ENCODE measurements at regions not wholly inside any gene's neighbourhood (a gene's known extent, or its start where the extent isn't known, plus 50 kb on each side); places are given as distances from the start of the nearest gene placed in this dataset.

DNA sequence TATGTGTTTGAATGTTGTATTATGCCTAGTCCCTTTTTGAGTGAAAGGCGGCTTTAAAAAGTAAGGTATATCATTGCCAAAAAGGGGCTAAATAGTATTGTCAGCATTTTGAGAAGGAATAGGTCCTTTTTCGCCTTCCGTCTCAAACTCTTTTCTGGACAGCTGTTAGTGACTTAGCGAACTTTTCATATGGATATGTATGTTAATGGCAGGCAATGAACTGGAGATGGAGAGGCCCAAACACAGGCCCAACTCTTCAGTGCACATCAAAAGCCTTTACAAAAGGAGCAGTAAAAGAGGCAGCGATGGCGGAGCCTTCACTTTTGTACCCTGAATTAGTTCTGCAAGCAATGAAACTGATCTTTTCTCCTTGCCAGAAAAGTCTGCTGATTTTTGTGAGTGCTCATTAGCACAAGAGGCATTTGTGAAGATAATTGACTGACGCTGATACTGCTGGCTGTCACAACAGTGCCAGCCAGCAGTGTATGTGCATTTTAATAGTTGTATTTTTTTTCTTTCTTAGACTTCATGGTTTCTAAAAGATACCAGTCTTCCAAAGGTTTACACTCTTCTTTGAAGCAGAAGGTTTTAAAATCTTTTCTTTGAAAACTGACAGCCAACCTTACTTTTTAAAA is 243.7 kb upstream of the SP8 start:
- WGBS = 78% methylated on average over 7 of the region's 7 CpGs
- no peak for DNase-seq
- intact Hi-C loops (cut with DNase I) = no loop called here
- Histone ChIP-seq H3K27ac (ENCODE audit: low read length) (no peak overlapping the region), H3K4me1 (ENCODE audit: control insufficient read depth, insufficient read depth, low read length) (no peaks in the 10 kb centered on the region), H3K4me3 (ENCODE audit: low read length) (no peak overlapping the region), H3K9me3 (ENCODE audit: control insufficient read depth, low read length) (no peaks in the 10 kb centered on the region), H3K27me3 (ENCODE audit: control insufficient read depth, insufficient read depth) (no peaks in the 10 kb centered on the region)
- ATAC-seq = no peak

DNA sequence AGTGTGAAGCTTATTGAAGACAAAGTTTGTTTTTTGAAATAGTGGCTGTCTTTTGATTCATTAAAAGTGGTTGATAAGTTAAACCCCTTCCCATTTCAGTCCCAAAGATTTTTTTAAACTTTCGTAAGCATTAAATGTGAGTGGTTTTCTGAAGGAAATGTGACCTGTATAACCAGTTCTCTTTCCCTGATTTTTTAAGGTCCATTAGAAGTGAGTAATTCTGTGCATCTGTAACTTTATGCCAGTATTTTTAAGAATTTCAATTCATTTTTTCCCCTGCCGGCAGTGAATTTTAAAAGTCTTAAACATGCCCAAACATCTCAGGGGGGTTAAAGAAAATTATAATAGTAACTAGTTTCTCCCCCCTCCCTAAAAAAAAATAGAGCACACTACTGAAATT is 254.6 kb upstream of the SP8 start:
- no peaks in the 10 kb centered on the region for H3K27me3 ChIP-seq (ENCODE audit: control insufficient read depth, insufficient read depth)
- intact Hi-C loops (cut with DNase I) = no loop called here
- WGBS = 91% methylated on average over 2 of the region's 2 CpGs

DNA sequence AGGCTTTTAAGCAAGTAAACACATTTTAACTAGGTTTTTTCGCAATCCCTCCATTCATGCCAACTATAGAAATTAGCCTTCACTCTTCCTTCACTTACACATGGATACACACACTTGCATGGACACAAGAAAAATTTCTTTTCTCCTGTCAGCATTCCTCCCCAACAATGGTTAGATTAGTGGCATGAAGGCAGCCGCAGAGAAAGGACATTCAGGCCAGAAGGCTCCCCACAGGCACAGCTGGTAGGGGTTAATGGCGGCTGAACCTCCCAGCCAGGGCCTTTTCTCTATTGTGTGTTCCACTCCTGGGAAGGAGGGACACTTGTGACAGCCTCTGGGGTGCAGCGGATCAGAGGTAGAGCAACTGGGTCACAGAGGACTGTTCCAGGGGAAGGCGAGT is 255.0 kb upstream of the SP8 start:
- Histone ChIP-seq H3K4me3 (ENCODE audit: low read length) (no peak overlapping the region), H3K27me3 (ENCODE audit: control insufficient read depth, insufficient read depth) (no peaks in the 10 kb centered on the region), H3K4me1 (ENCODE audit: control insufficient read depth, insufficient read depth, low read length) (no peaks in the 10 kb centered on the region), H3K9me3 (ENCODE audit: control insufficient read depth, low read length) (no peaks in the 10 kb centered on the region), H3K27ac (ENCODE audit: low read length) (no peak overlapping the region)
- DNase-seq (no peak), ATAC-seq (no peak)
- intact Hi-C loops (cut with DNase I) = no loop called here
- WGBS = 65% methylated on average over 5 of the region's 5 CpGs

More for the DNA sequence above, 254.6 kb upstream of the SP8 start:
- no peaks in the 10 kb centered on the region for H3K9me3 ChIP-seq (ENCODE audit: control insufficient read depth, low read length)
- no peak overlapping the region for H3K27ac ChIP-seq (ENCODE audit: low read length)
- H3K4me1 ChIP-seq (ENCODE audit: control insufficient read depth, insufficient read depth, low read length) = no peaks in the 10 kb centered on the region
- H3K4me3 ChIP-seq (ENCODE audit: low read length) = no peak overlapping the region
- ATAC-seq (no peak), DNase-seq (no peak)

DNA sequence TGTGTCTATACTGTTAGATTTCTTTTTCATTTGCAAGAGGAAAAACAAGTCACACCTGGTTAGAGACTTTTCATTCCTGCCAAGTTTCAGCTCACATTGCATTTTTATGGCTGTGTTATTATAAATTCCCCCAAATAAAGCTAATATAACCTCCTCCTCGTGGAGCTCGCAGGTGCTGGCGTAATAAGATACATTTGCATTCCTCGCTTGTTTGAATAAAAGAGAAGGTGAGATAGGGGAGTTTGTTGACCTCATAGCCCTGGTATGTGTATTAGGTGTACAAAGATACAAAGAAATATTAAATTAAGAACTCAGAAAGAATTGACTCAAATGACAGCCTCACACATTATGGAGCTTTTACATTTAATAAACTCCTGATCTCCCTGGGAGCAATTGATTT is 257.7 kb upstream of the SP8 start:
- no peak overlapping the region for H3K4me3 ChIP-seq (ENCODE audit: low read length)
- intact Hi-C loops (cut with DNase I) = no loop called here
- DNase-seq = no peak
- ATAC-seq = no peak
- no peaks in the 10 kb centered on the region for H3K4me1 ChIP-seq (ENCODE audit: control insufficient read depth, insufficient read depth, low read length)
- H3K27ac ChIP-seq (ENCODE audit: low read length) = no peak overlapping the region
- no peaks in the 10 kb centered on the region for H3K27me3 ChIP-seq (ENCODE audit: control insufficient read depth, insufficient read depth)
- WGBS = 72% methylated on average over 4 of the region's 4 CpGs
- no peaks in the 10 kb centered on the region for H3K9me3 ChIP-seq (ENCODE audit: control insufficient read depth, low read length)

DNA sequence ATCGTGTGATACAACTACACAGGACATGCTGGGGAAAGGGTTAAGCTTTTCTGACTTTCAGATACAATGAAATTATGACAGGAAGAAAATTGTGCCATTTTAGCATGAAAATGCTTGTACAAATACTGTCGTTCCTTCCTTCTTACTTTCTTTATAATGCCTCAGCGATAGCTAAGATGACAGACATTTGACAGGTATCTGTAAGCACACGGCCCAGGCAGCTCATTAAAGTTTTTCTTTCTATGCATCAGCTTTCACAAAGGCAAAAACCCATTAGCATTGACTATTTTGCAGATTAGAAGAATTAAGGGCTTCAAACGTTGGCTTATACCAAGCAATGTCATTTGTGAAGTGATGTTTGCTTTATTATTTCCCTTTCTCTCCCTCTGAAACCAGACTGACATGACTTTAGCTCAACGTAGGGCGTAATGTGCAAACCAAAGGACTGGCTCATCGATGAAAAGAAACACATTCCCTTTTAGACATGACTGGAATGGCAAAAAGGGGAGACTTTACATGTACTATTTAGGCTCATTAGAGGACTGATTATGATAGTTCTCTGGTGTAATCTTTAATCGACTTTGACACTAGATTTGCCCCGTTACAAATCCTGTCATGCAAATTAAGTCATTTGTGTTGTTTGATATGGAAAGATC is 258.4 kb upstream of the SP8 start:
- intact Hi-C loops (cut with DNase I) = no loop called here
- ATAC-seq = no peak
- H3K27ac ChIP-seq (ENCODE audit: low read length) = no peak overlapping the region
- 53% methylated on average over 10 of the region's 10 CpGs for WGBS
- no peaks in the 10 kb centered on the region for H3K27me3 ChIP-seq (ENCODE audit: control insufficient read depth, insufficient read depth)
- H3K4me3 ChIP-seq (ENCODE audit: low read length) = no peak overlapping the region
- no peaks in the 10 kb centered on the region for H3K9me3 ChIP-seq (ENCODE audit: control insufficient read depth, low read length)
- no peak for DNase-seq
- H3K4me1 ChIP-seq (ENCODE audit: control insufficient read depth, insufficient read depth, low read length) = no peaks in the 10 kb centered on the region

DNA sequence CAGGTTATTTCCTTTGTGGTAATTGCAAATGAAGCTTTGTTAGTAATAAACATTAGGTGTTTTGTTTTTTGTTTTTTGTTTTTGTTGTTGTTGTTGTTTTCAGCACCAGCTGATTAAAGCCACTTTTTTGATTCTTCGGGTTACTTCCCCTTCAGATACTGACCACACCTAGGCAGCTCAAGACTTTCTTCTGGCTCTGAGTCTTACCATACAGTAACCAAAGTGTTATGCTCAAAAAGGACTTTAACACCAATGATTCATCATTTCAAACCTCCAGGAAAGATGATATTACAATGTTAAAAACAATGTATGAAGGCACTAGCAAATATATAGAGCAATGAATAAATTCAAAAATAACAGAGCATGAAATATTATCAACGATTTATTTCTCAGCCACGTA is 265.2 kb upstream of the SP8 start:
- intact Hi-C loops (cut with DNase I) = no loop called here
- 86% methylated on average over 3 of the region's 3 CpGs for WGBS

DNA sequence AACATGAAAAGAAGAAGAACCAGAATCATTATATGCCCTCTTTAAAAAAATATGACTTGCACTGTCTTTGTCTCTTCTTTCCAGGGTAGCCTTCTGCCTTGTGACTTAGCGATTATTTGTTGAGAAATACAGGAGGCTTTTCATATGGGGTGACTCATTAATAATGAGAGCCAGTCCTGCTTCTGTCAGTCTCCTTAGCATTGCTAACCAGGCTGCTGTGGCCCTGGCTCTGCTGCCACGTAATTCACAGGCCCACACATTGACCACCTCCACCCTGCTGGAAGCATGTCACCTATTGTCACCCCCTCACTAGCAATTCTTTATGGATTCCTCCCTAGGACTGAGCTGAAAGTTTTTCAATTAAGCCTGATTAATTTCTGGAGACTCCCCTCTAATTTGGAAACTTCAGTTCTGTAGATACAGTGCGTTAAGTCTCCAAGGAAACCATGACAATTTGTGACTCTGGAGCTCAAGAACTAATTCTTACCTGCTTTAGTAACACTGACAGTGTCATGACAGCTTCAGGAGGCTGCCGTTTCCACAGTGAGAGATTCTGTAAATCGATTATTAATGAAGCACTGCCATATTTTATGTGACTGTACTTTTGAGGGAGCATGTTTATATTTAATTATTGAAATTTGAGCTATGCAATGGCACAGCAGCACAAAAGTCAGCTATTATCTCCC is 267.9 kb upstream of the SP8 start:
- no peak overlapping the region for H3K27ac ChIP-seq (ENCODE audit: low read length)
- intact Hi-C loops (cut with DNase I) = no loop called here
- no peak for ATAC-seq
- H3K9me3 ChIP-seq (ENCODE audit: control insufficient read depth, low read length) = no peaks in the 10 kb centered on the region
- H3K4me1 ChIP-seq (ENCODE audit: control insufficient read depth, insufficient read depth, low read length) = no peaks in the 10 kb centered on the region
- no peak overlapping the region for H3K4me3 ChIP-seq (ENCODE audit: low read length)
- H3K27me3 ChIP-seq (ENCODE audit: control insufficient read depth, insufficient read depth) = no peaks in the 10 kb centered on the region
- no peak for DNase-seq
- 75% methylated on average over 5 of the region's 5 CpGs for WGBS

More for the DNA sequence above, 265.2 kb upstream of the SP8 start:
- ATAC-seq = no peak
- no peaks in the 10 kb centered on the region for H3K9me3 ChIP-seq (ENCODE audit: control insufficient read depth, low read length)
- DNase-seq = no peak
- H3K4me3 ChIP-seq (ENCODE audit: low read length) = no peak overlapping the region
- no peaks in the 10 kb centered on the region for H3K27me3 ChIP-seq (ENCODE audit: control insufficient read depth, insufficient read depth)
- H3K27ac ChIP-seq (ENCODE audit: low read length) = no peak overlapping the region
- H3K4me1 ChIP-seq (ENCODE audit: control insufficient read depth, insufficient read depth, low read length) = no peaks in the 10 kb centered on the region

DNA sequence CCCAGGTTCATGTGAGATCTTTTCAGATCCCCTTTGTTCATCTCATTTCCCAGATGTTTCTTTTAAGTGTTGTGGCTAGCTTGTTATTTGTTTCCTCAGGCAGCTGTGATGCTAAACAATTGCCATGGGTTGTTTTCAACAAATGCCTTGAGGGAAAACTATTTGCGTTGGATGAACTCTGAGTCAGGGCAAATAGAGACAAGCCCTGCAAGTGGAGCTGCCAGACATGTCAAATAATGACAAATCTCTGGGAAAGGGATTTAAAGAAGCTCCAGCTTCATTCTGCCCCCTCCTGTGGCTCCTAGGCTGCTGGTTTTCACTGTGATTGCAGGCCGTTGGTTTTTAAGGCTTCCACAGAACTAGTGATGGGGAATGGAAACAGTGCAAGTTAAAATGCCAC is 272.4 kb upstream of the SP8 start:
- no peak overlapping the region for H3K4me3 ChIP-seq (ENCODE audit: low read length)
- 55% methylated on average over 2 of the region's 2 CpGs for WGBS
- DNase-seq (no peak), ATAC-seq (no peak)
- no peaks in the 10 kb centered on the region for H3K27me3 ChIP-seq (ENCODE audit: control insufficient read depth, insufficient read depth)
- no peak overlapping the region for H3K27ac ChIP-seq (ENCODE audit: low read length)
- H3K9me3 ChIP-seq (ENCODE audit: control insufficient read depth, low read length) = no peaks in the 10 kb centered on the region
- H3K4me1 ChIP-seq (ENCODE audit: control insufficient read depth, insufficient read depth, low read length) = no peaks in the 10 kb centered on the region
- intact Hi-C loops (cut with DNase I) = no loop called here

DNA sequence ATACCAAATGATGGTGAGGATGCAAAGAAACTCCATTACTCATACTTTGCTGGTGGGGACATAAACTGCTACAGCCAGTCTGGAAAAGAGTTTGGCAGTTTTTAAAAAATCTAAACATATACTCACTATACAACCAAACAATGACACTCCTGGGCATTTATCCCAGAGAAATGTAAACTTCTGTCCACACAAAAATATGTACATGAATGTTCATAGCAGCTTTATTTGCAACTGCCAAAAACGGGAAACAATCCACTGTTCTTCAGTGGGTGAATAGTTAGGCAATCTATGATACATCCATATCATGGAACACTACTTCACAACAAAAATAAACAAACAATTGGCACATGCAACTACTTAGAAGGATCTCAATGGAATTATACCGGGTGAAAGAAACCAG is 276.4 kb upstream of the SP8 start:
- DNase-seq (no peak), ATAC-seq (no peak)
- Histone ChIP-seq H3K4me3 (ENCODE audit: low read length) (no peak overlapping the region), H3K9me3 (ENCODE audit: control insufficient read depth, low read length) (no peaks in the 10 kb centered on the region), H3K4me1 (ENCODE audit: control insufficient read depth, insufficient read depth, low read length) (no peaks in the 10 kb centered on the region), H3K27ac (ENCODE audit: low read length) (no peak overlapping the region), H3K27me3 (ENCODE audit: control insufficient read depth, insufficient read depth) (no peaks in the 10 kb centered on the region)
- intact Hi-C loops (cut with DNase I) = no loop called here
- 82% methylated on average over 2 of the region's 2 CpGs for WGBS

DNA sequence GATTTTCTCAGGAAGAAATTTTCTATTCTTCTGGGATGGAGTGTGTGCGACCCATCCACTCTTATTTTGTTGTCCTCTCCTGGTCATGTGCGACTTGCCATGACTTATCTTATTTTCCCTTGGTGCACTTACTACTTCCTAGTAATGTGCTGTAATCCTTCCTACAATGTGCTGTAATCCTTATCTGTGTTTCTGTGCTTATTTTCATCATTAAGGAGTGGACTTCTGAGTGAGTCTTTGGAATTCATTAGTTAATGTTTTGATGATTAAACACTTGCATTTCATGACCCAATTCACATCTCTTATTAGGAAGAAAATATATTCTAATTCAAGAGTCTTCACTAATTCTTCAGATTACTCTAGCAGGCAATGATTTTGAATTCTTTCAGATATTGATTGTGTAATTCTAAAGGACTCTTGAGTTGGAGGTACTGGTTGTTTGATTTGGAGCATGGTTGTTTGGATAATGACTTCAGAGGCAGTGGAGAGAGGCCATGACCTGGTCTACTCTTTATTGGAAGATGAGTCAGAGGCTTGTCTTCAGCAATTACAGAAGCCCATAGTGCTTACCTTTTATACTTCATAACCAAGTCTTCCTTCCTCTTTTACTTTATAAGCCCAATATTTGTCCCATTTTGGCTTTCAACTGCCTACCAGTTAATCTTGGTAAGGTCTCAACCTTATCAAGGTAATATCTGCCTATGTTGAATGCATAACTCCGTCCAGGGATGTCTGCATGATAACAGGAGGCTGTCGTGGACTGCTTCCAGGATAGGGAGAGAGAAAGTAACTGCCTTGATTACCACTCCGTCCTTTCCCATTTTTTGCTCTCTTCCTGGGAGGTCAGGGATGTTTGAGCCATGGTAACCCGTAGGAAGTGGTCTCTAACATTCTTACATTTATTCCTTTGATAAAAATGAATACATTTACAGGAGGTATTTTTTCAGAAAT is 278.3 kb upstream of the SP8 start:
- DNase-seq (no peak), ATAC-seq (no peak)
- Histone ChIP-seq H3K4me1 (ENCODE audit: control insufficient read depth, insufficient read depth, low read length) (no peaks in the 10 kb centered on the region), H3K4me3 (ENCODE audit: low read length) (no peak overlapping the region), H3K27me3 (ENCODE audit: control insufficient read depth, insufficient read depth) (no peaks in the 10 kb centered on the region), H3K9me3 (ENCODE audit: control insufficient read depth, low read length) (no peaks in the 10 kb centered on the region), H3K27ac (ENCODE audit: low read length) (no peak overlapping the region)
- intact Hi-C loops (cut with DNase I) = no loop called here
- 57% methylated on average over 6 of the region's 6 CpGs for WGBS

DNA sequence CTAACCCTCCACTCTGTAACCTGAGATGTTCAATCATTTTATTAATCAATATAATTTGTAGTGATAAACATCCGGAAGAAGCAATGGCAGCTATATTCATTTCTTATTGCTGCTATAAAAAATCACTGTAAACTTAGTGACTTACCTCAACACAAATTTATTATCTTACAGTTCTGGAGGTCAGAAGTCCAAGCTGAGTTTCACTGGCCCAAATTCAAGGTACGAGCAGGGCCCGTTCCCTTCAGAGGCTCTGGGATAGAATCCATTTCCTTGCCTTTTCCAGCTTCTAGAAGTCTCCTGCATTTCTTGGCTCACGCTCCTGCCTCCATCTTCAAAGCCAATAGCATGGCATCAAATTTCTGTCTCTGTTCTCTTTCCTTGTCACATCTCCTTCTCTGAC is 279.5 kb upstream of the SP8 start:
- no peaks in the 10 kb centered on the region for H3K27me3 ChIP-seq (ENCODE audit: control insufficient read depth, insufficient read depth)
- WGBS = 75% methylated on average over 4 of the region's 4 CpGs
- no peaks in the 10 kb centered on the region for H3K9me3 ChIP-seq (ENCODE audit: control insufficient read depth, low read length)
- intact Hi-C loops (cut with DNase I) = no loop called here
- DNase-seq (no peak), ATAC-seq (no peak)
- H3K27ac ChIP-seq (ENCODE audit: low read length) = no peak overlapping the region
- no peak overlapping the region for H3K4me3 ChIP-seq (ENCODE audit: low read length)
- H3K4me1 ChIP-seq (ENCODE audit: control insufficient read depth, insufficient read depth, low read length) = no peaks in the 10 kb centered on the region
